ENCODE measurements at regions not wholly inside any gene's neighbourhood (a gene's known extent, or its start where the extent isn't known, plus 50 kb on each side); places are given as distances from the start of the nearest gene placed in this dataset.

GRCh38 chr2:234376229-234376628 is 120.7 kb downstream of the ARL4C start:
- no peak overlapping the region for H3K27ac Mint-ChIP-seq
- no peaks in the 10 kb centered on the region for H3K36me3 ChIP-seq (replicated peaks in 1 of 2; ENCODE audit: control insufficient read depth in 1 of 2, insufficient read depth in 2 of 2, low read length in 2 of 2)
- no peaks in the 10 kb centered on the region for H4K20me1 ChIP-seq (ENCODE audit: insufficient read depth, low read length)
- H3K4me2 ChIP-seq (replicated peaks; ENCODE audit: extremely low read depth, low read length, poor library complexity, severe bottlenecking), result no peak overlapping the region
- WGBS (ENCODE audit: insufficient coverage), result no CpG with 5 or more reads among the region's 3 CpGs
- H3K27me3 ChIP-seq (ENCODE audit: control insufficient read depth in 2 of 2, insufficient read depth in 2 of 2, low read length in 2 of 2), result peaks cover 3 to 10% of the 10 kb centered on the region in 2 donors
- peaks cover 0 to 2% (median 0%) of the 10 kb centered on the region in 7 donors for H3K9me3 Mint-ChIP-seq
- no peak overlapping the region for H2AFZ ChIP-seq (ENCODE audit: insufficient read depth, low read depth, low read length, poor library complexity, severe bottlenecking)
- no peaks in the 10 kb centered on the region for H3K4me1 Mint-ChIP-seq
- intact Hi-C loops (cut with micrococcal nuclease), result loop anchor here in 1 of 2 donors (10.0 kb wide), 1 partner anchor 91 kb away; no protein-coding TSS in a partner anchor
- no peak for DNase-seq
- H3K27ac ChIP-seq (ENCODE audit: low read depth in 1 of 2, low read length in 2 of 2), result no peak overlapping the region
- H3K9ac ChIP-seq (ENCODE audit: insufficient read depth, low read length, poor library complexity, severe bottlenecking), result no peak overlapping the region
- peaks cover 5 to 24% (median 23%) of the 10 kb centered on the region in 3 donors for H3K27me3 Mint-ChIP-seq (ENCODE audit: low read depth in 3 of 3)
- no peak overlapping the region for H3K4me3 Mint-ChIP-seq
- no peaks in the 10 kb centered on the region for H3K9me3 ChIP-seq (replicated peaks in 1 of 2; ENCODE audit: control insufficient read depth in 1 of 2, insufficient read depth in 1 of 2, low read length in 2 of 2)
- no peaks in the 10 kb centered on the region for H3K79me2 ChIP-seq (ENCODE audit: insufficient read depth, low read length)
- H3K36me3 Mint-ChIP-seq, result no peaks in the 10 kb centered on the region
- no peak overlapping the region for H3K4me3 ChIP-seq (replicated peaks in 1 of 3; ENCODE audit: low read depth in 2 of 3, low read length in 3 of 3)
- TF ChIP-seq CTCF (IDR thresholded peaks at IDR 0.05), result no peak
- H3K4me1 ChIP-seq (ENCODE audit: control insufficient read depth in 1 of 2, insufficient read depth in 2 of 2, low read length in 2 of 2), result no peaks in the 10 kb centered on the region

- Mint-ChIP-seq H3K27ac (no peak overlapping the region), H3K36me3 (no peaks in the 10 kb centered on the region), H3K4me3 (no peak overlapping the region), H3K4me1 (no peaks in the 10 kb centered on the region), H3K9me3 (peaks cover 0 to 2% (median 0%) of the 10 kb centered on the region in 7 donors), H3K27me3 (ENCODE audit: low read depth in 3 of 3) (peaks cover 5 to 24% (median 23%) of the 10 kb centered on the region in 3 donors)
- intact Hi-C loops (cut with micrococcal nuclease), result loop anchor here in 1 of 2 donors (10.0 kb wide), 1 partner anchor 91 kb away; no protein-coding TSS in a partner anchor
- Histone ChIP-seq H3K9me3 (replicated peaks in 1 of 2; ENCODE audit: control insufficient read depth in 1 of 2, insufficient read depth in 1 of 2, low read length in 2 of 2) (no peaks in the 10 kb centered on the region), H3K79me2 (ENCODE audit: insufficient read depth, low read length) (no peaks in the 10 kb centered on the region), H3K4me1 (ENCODE audit: control insufficient read depth in 1 of 2, insufficient read depth in 2 of 2, low read length in 2 of 2) (no peaks in the 10 kb centered on the region), H4K20me1 (ENCODE audit: insufficient read depth, low read length) (no peaks in the 10 kb centered on the region), H3K4me2 (replicated peaks; ENCODE audit: extremely low read depth, low read length, poor library complexity, severe bottlenecking) (no peak overlapping the region), H3K4me3 (replicated peaks in 1 of 3; ENCODE audit: low read depth in 2 of 3, low read length in 3 of 3) (no peak overlapping the region), H3K9ac (ENCODE audit: insufficient read depth, low read length, poor library complexity, severe bottlenecking) (no peak overlapping the region), H2AFZ (ENCODE audit: insufficient read depth, low read depth, low read length, poor library complexity, severe bottlenecking) (no peak overlapping the region), H3K36me3 (replicated peaks in 1 of 2; ENCODE audit: control insufficient read depth in 1 of 2, insufficient read depth in 2 of 2, low read length in 2 of 2) (no peaks in the 10 kb centered on the region), H3K27ac (ENCODE audit: low read depth in 1 of 2, low read length in 2 of 2) (no peak overlapping the region), H3K27me3 (ENCODE audit: control insufficient read depth in 2 of 2, insufficient read depth in 2 of 2, low read length in 2 of 2) (peaks cover 3 to 10% of the 10 kb centered on the region in 2 donors)
- WGBS (ENCODE audit: insufficient coverage), result 100% methylated on average over 2 of the region's 6 CpGs
- TF ChIP-seq CTCF (IDR thresholded peaks at IDR 0.05), result no peak
- no peak for DNase-seq
These were observed 121.6 kb downstream of the ARL4C start for GRCh38 chr2:234375176-234375880.
